IMR-90 (cell line): ENCODE measurements at regions not wholly inside any gene's neighbourhood (a gene's known extent, or its start where the extent isn't known, plus 50 kb on each side); places are given as distances from the start of the nearest gene placed in this dataset.

ENCODE experiments used
- BHLHE40 ChIP-seq: fragments of 150-350 bp; IDR thresholded peaks from 2 replicates; pipeline ENCODE4 v1.6.1; 2016; ENCODE audit warnings: mild to moderate bottlenecking, low read depth, low read length
- CEBPB ChIP-seq: IDR thresholded peaks from 2 replicates; pipeline ENCODE4 v1.6.1; 2012; ENCODE audit warnings: low read depth, low read length, improper control_type of control experiment
- CHD1 ChIP-seq: IDR thresholded peaks from 2 replicates; pipeline ENCODE4 v1.6.1; 2012; ENCODE audit warnings: low read depth, low read length, improper control_type of control experiment
- FOS ChIP-seq: fragments of 150-350 bp; IDR thresholded peaks from 2 replicates; pipeline ENCODE4 v1.6.1; 2016; ENCODE audit warnings: low read depth, low read length
- NFE2L2 ChIP-seq: fragments of 150-350 bp; IDR thresholded peaks from 2 replicates; pipeline ENCODE4 v1.6.1; 2016; ENCODE audit warnings: low read depth, mild to moderate bottlenecking, low read length
- POLR2A ChIP-seq: IDR thresholded peaks from 2 replicates; pipeline ENCODE4 v1.6.1; 2012; ENCODE audit warnings: mild to moderate bottlenecking, low read depth, low read length
- RAD21 ChIP-seq: IDR thresholded peaks from 2 replicates; pipeline ENCODE4 v1.6.1; 2012; ENCODE audit warnings: low read length, improper control_type of control experiment
- RCOR1 ChIP-seq: IDR thresholded peaks from 2 replicates; pipeline ENCODE4 v1.6.1; 2012; ENCODE audit warnings: mild to moderate bottlenecking, low read length, improper control_type of control experiment; ENCODE audit not compliant: insufficient replicate concordance
- RFX5 ChIP-seq: IDR thresholded peaks from 2 replicates; pipeline ENCODE4 v1.8.0; 2012; ENCODE audit warnings: low read depth, mild to moderate bottlenecking, low read length, moderate library complexity
- TF ChIP-seq, protein P1 (sequence below): conservative IDR thresholded peaks from 2 replicates; pipeline ENCODE4 v1.5.1; 2012; ENCODE audit warnings: mild to moderate bottlenecking, low read depth, low read length, improper control_type of control experiment
- TF ChIP-seq, protein P2 (sequence below): fragments of 150-350 bp; IDR thresholded peaks from 2 replicates; pipeline ENCODE4 v1.6.1; 2017; ENCODE audit warnings: mild to moderate bottlenecking, antibody characterized with exemption, low read length, low read depth
- TF ChIP-seq, protein P3 (sequence below): fragments of 150-350 bp; IDR thresholded peaks from 2 replicates; pipeline ENCODE4 v1.6.1; 2016; ENCODE audit warnings: low read depth, mild to moderate bottlenecking, low read length, moderate library complexity, borderline replicate concordance

DNA sequence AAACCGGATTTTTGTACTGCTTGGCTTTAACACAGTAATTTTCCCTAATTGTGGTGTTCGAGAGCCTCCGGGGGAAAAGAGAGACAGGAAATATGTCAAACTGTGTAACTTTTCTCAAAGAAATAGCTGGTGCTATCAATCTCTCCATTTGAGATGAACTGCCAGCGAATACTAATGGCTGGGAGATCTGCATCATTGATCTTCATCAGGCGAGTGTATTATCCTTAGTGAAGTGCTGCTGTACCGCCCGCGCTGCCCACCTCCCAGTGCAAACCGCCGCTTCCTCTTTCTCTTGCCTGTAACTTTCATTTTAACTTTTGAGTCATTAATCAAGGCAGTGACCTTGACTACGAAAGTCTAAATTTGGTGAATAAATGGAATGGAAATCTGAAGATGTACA is 246.1 kb upstream of the ST6GAL2 start:
- TF ChIP-seq, protein P1, sequence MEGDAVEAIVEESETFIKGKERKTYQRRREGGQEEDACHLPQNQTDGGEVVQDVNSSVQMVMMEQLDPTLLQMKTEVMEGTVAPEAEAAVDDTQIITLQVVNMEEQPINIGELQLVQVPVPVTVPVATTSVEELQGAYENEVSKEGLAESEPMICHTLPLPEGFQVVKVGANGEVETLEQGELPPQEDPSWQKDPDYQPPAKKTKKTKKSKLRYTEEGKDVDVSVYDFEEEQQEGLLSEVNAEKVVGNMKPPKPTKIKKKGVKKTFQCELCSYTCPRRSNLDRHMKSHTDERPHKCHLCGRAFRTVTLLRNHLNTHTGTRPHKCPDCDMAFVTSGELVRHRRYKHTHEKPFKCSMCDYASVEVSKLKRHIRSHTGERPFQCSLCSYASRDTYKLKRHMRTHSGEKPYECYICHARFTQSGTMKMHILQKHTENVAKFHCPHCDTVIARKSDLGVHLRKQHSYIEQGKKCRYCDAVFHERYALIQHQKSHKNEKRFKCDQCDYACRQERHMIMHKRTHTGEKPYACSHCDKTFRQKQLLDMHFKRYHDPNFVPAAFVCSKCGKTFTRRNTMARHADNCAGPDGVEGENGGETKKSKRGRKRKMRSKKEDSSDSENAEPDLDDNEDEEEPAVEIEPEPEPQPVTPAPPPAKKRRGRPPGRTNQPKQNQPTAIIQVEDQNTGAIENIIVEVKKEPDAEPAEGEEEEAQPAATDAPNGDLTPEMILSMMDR: no peak
- TF ChIP-seq POLR2A (no peak), CEBPB (no peak), BHLHE40 (no peak), FOS (no peak), RAD21 (no peak), RCOR1 (no peak), CHD1 (no peak), RFX5 (no peak), NFE2L2 (no peak)
- TF ChIP-seq, protein P2, sequence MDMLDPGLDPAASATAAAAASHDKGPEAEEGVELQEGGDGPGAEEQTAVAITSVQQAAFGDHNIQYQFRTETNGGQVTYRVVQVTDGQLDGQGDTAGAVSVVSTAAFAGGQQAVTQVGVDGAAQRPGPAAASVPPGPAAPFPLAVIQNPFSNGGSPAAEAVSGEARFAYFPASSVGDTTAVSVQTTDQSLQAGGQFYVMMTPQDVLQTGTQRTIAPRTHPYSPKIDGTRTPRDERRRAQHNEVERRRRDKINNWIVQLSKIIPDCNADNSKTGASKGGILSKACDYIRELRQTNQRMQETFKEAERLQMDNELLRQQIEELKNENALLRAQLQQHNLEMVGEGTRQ: no peak
- TF ChIP-seq, protein P3, sequence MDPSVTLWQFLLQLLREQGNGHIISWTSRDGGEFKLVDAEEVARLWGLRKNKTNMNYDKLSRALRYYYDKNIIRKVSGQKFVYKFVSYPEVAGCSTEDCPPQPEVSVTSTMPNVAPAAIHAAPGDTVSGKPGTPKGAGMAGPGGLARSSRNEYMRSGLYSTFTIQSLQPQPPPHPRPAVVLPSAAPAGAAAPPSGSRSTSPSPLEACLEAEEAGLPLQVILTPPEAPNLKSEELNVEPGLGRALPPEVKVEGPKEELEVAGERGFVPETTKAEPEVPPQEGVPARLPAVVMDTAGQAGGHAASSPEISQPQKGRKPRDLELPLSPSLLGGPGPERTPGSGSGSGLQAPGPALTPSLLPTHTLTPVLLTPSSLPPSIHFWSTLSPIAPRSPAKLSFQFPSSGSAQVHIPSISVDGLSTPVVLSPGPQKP: no peak
